Hepatocyte (in vitro differentiated cells): ENCODE measurements at regions not wholly inside any gene's neighbourhood (a gene's known extent, or its start where the extent isn't known, plus 50 kb on each side); places are given as distances from the start of the nearest gene placed in this dataset.

ENCODE experiments used
- DNase-seq: peaks from one replicate; pipeline ENCODE4 v3.0.0-alpha.2; 2016; ENCODE audit warnings: low spot score
- H2AFZ ChIP-seq: fragments of 200-600 bp; sonication (generic); 2 replicates; pipeline ENCODE4 v1.6.0; 2016; ENCODE audit warnings: antibody characterized with exemption, mild to moderate bottlenecking
- H3K27ac ChIP-seq: fragments of 200-600 bp; sonication (generic); 2 replicates; pipeline ENCODE4 v1.5.1; 2016; ENCODE audit warnings: mild to moderate bottlenecking
- H3K27me3 ChIP-seq: fragments of 200-600 bp; sonication (generic); 2 replicates; pipeline ENCODE4 v1.6.1; 2016
- H3K36me3 ChIP-seq: fragments of 200-600 bp; sonication (generic); replicated peaks from 2 replicates; pipeline ENCODE4 v1.5.1; 2016; ENCODE audit warnings: low read depth; ENCODE audit not compliant: insufficient read depth
- H3K4me1 ChIP-seq: fragments of 200-600 bp; sonication (generic); 2 replicates; pipeline ENCODE4 v1.5.1; 2016; ENCODE audit warnings: mild to moderate bottlenecking, moderate library complexity; ENCODE audit not compliant: insufficient read depth
- H3K4me2 ChIP-seq: fragments of 200-600 bp; sonication (generic); 2 replicates; pipeline ENCODE4 v1.6.0; 2016
- H3K4me3 ChIP-seq: fragments of 200-600 bp; sonication (generic); 2 replicates; pipeline ENCODE4 v1.5.1; 2016; ENCODE audit warnings: mild to moderate bottlenecking
- H3K79me2 ChIP-seq: fragments of 200-600 bp; sonication (generic); 2 replicates; pipeline ENCODE4 v1.6.0; 2017; ENCODE audit warnings: mild to moderate bottlenecking
- H3K9me2 ChIP-seq: fragments of 200-600 bp; sonication (generic); replicated peaks from 2 replicates; pipeline ENCODE4 v1.6.0; 2017; ENCODE audit warnings: mild to moderate bottlenecking; ENCODE audit not compliant: insufficient read depth
- H3K9me3 ChIP-seq: fragments of 200-600 bp; sonication (generic); 2 replicates; pipeline ENCODE4 v1.5.1; 2016; ENCODE audit warnings: low read depth, mild to moderate bottlenecking
- H4K20me1 ChIP-seq: fragments of 200-600 bp; sonication (generic); 2 replicates; pipeline ENCODE4 v1.6.0; 2016; ENCODE audit warnings: mild to moderate bottlenecking; ENCODE audit not compliant: insufficient read depth, poor library complexity, severe bottlenecking
- CTCF ChIP-seq: fragments of 200-600 bp; sonication (generic); IDR thresholded peaks from 2 replicates; pipeline ENCODE4 v1.5.1; 2016; ENCODE audit warnings: antibody characterized with exemption, mild to moderate bottlenecking; ENCODE audit not compliant: poor library complexity
- EZH2 ChIP-seq: fragments of 200-600 bp; sonication (generic); IDR thresholded peaks from 2 replicates; pipeline ENCODE4 v1.6.1; 2016; ENCODE audit warnings: antibody characterized with exemption, mild to moderate bottlenecking, borderline replicate concordance
- EZH2phosphoT487 ChIP-seq: fragments of 200-600 bp; sonication (generic); IDR thresholded peaks from one replicate; pipeline ENCODE4 v1.6.1; 2018; ENCODE audit warnings: antibody characterized with exemption, mild to moderate bottlenecking, low read depth, moderate library complexity; ENCODE audit not compliant: unreplicated experiment, severe bottlenecking
- WGBS: methylation state at CpG from one replicate; pipeline ENCODE4 v1.1.6; 2016; ENCODE audit warnings: low lambda C conversion rate; ENCODE audit errors: missing lambda C conversion rate; 5-methylcytosine and 5-hydroxymethylcytosine counted together

GRCh38 chr5:82816926-82817325, 260.3 kb downstream of the TMEM167A start:
- H3K4me3 ChIP-seq: no peak overlapping the region
- H3K9me2 ChIP-seq: no peaks in the 10 kb centered on the region
- peaks cover 10% of the 10 kb centered on the region for H3K4me1 ChIP-seq
- 92% methylated on average over 5 of the region's 5 CpGs for WGBS
- H3K36me3 ChIP-seq: no peaks in the 10 kb centered on the region
- H3K27me3 ChIP-seq: no peaks in the 10 kb centered on the region
- H2AFZ ChIP-seq: no peak overlapping the region
- no peak overlapping the region for H3K4me2 ChIP-seq
- H3K79me2 ChIP-seq: no peaks in the 10 kb centered on the region
- DNase-seq: no peak
- no peak overlapping the region for H3K27ac ChIP-seq
- TF ChIP-seq CTCF (no peak), EZH2phosphoT487 (no peak), EZH2 (no peak)
- H3K9me3 ChIP-seq: no peaks in the 10 kb centered on the region
- H4K20me1 ChIP-seq: no peaks in the 10 kb centered on the region

- no peaks in the 10 kb centered on the region for H3K9me2 ChIP-seq
- TF ChIP-seq EZH2 (no peak), CTCF (no peak), EZH2phosphoT487 (no peak)
- H3K4me1 ChIP-seq: no peaks in the 10 kb centered on the region
- H2AFZ ChIP-seq: no peak overlapping the region
- H3K9me3 ChIP-seq: no peaks in the 10 kb centered on the region
- no peaks in the 10 kb centered on the region for H3K79me2 ChIP-seq
- no peak for DNase-seq
- H3K27me3 ChIP-seq: no peaks in the 10 kb centered on the region
- 22% methylated on average over 1 of the region's 1 CpG for WGBS
- H3K36me3 ChIP-seq: no peaks in the 10 kb centered on the region
- H4K20me1 ChIP-seq: no peaks in the 10 kb centered on the region
- H3K4me2 ChIP-seq: no peak overlapping the region
- H3K4me3 ChIP-seq: no peak overlapping the region
- H3K27ac ChIP-seq: no peak overlapping the region
Observed at GRCh38 chr5:82815871-82816270, 261.3 kb downstream of the TMEM167A start.

DNA sequence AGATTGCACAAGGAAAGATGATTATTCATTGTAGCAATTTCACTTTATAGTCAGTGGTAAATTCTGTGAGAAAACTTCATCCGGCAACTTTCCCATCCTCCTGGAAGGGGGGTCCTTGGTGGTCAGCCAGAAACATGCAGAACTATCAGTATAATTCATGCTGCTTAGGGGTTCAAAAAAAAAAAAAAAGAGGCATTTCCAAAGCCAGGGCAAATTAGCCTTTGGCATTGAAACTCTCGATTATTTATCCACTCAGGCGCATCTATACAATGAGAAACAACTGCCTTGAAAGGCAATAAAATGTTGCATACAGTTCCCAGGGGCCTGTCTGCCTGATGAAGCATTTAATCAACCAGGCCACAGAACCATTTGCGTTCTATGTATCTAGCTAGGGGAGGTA, 263.3 kb downstream of the TMEM167A start:
- Histone ChIP-seq H4K20me1 (no peaks in the 10 kb centered on the region), H3K79me2 (no peaks in the 10 kb centered on the region), H3K9me2 (no peaks in the 10 kb centered on the region), H3K27me3 (no peaks in the 10 kb centered on the region), H3K4me1 (no peaks in the 10 kb centered on the region), H2AFZ (no peak overlapping the region), H3K4me2 (no peak overlapping the region), H3K4me3 (no peak overlapping the region), H3K36me3 (no peaks in the 10 kb centered on the region), H3K9me3 (no peaks in the 10 kb centered on the region), H3K27ac (no peak overlapping the region)
- DNase-seq: no peak
- 89% methylated on average over 4 of the region's 4 CpGs for WGBS
- TF ChIP-seq CTCF: no peak
- no peak for TF ChIP-seq EZH2phosphoT487

DNA sequence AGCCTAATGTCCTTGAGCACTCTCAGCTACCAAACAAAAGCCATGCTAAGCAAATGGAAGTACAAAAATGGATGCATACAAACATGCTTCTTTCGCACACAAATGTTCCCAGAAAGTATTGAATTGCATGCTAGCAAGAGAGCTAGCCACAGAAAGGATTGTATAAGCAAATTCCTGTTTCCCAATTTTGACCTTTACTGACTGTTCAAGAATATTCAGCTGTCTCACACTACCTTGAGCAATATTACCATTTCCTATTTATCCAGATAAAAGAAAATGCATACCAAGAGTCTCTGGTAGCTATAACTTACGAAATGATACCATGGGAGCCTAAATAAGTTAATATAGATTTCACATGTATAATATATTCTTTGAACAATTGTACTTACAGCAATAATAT, 264.6 kb downstream of the TMEM167A start:
- Histone ChIP-seq H2AFZ (no peak overlapping the region), H3K79me2 (no peaks in the 10 kb centered on the region), H3K4me1 (no peaks in the 10 kb centered on the region), H3K27ac (no peak overlapping the region), H3K4me3 (no peak overlapping the region), H3K27me3 (no peaks in the 10 kb centered on the region), H3K4me2 (no peak overlapping the region), H4K20me1 (no peaks in the 10 kb centered on the region), H3K9me3 (no peaks in the 10 kb centered on the region), H3K36me3 (no peaks in the 10 kb centered on the region), H3K9me2 (no peaks in the 10 kb centered on the region)
- WGBS: 93% methylated on average over 2 of the region's 2 CpGs
- no peak for TF ChIP-seq EZH2phosphoT487
- TF ChIP-seq EZH2: no peak
- TF ChIP-seq CTCF: no peak
- DNase-seq: no peak
